ENCODE measurements at regions not wholly inside any gene's neighbourhood (a gene's known extent, or its start where the extent isn't known, plus 50 kb on each side); places are given as distances from the start of the nearest gene placed in this dataset.

GRCh38 chr3:76943671-76944070, 96.2 kb upstream of the ROBO2 start:
- no peaks in the 10 kb centered on the region for H3K27me3 ChIP-seq
- ATAC-seq (ENCODE audit: low FRiP score in 2 of 2) (no peak), DNase-seq (no peak)
- no peaks in the 10 kb centered on the region for H3K36me3 ChIP-seq
- no peak overlapping the region for H3K27ac ChIP-seq
- no peak for TF ChIP-seq POLR2AphosphoS5 (IDR thresholded peaks at IDR 0.05)
- TF ChIP-seq POLR2A (IDR thresholded peaks at IDR 0.05), result no peak
- no peak for TF ChIP-seq EP300 (IDR thresholded peaks at IDR 0.05)
- TF ChIP-seq, protein P1, sequence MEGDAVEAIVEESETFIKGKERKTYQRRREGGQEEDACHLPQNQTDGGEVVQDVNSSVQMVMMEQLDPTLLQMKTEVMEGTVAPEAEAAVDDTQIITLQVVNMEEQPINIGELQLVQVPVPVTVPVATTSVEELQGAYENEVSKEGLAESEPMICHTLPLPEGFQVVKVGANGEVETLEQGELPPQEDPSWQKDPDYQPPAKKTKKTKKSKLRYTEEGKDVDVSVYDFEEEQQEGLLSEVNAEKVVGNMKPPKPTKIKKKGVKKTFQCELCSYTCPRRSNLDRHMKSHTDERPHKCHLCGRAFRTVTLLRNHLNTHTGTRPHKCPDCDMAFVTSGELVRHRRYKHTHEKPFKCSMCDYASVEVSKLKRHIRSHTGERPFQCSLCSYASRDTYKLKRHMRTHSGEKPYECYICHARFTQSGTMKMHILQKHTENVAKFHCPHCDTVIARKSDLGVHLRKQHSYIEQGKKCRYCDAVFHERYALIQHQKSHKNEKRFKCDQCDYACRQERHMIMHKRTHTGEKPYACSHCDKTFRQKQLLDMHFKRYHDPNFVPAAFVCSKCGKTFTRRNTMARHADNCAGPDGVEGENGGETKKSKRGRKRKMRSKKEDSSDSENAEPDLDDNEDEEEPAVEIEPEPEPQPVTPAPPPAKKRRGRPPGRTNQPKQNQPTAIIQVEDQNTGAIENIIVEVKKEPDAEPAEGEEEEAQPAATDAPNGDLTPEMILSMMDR (IDR thresholded peaks at IDR 0.05), result no peak
- WGBS, 2 donors, result 41 to 52% methylated on average over 3 of the region's 3 CpGs
- no peaks in the 10 kb centered on the region for H3K9me3 ChIP-seq
- no peaks in the 10 kb centered on the region for H3K4me1 ChIP-seq
- H3K4me3 ChIP-seq, result no peak overlapping the region

- Histone ChIP-seq H3K36me3 (no peaks in the 10 kb centered on the region), H3K27ac (no peak overlapping the region), H3K4me1 (no peaks in the 10 kb centered on the region), H3K9me3 (no peaks in the 10 kb centered on the region), H3K4me3 (no peak overlapping the region), H3K27me3 (no peaks in the 10 kb centered on the region)
- ATAC-seq (ENCODE audit: low FRiP score in 2 of 2) (no peak), DNase-seq (no peak)
- TF ChIP-seq POLR2A (IDR thresholded peaks at IDR 0.05) (no peak), EP300 (IDR thresholded peaks at IDR 0.05) (no peak), POLR2AphosphoS5 (IDR thresholded peaks at IDR 0.05) (no peak)
- TF ChIP-seq, protein P1 (IDR thresholded peaks at IDR 0.05), result no peak
- WGBS, 2 donors, result 76 to 82% methylated on average over 3 of the region's 3 CpGs
Measured at GRCh38 chr3:76949033-76949432, 90.9 kb upstream of the ROBO2 start.

DNA sequence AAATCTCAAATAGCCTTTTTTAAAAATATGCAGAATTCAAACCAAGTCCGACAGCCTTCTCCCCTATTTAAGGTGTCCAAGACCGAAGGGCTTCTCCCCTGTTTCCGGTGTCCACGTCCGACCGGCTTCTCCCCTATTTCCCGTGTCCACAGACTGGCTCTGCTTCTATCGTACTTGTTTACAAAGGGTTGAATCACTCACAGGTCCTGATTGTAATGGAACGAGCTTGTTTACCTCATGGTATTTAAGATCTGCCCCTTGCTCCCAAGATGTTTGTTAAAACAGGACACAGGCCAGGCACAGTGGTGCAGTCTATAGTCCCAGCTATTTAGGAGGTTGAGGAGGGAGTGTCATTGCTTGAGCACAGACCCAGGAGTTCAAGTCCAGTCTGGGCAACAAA, 90.4 kb upstream of the ROBO2 start:
- WGBS, 2 donors, result 69 to 78% methylated on average over 9 of the region's 9 CpGs
- Histone ChIP-seq H3K36me3 (no peaks in the 10 kb centered on the region), H3K9me3 (no peaks in the 10 kb centered on the region), H3K27ac (no peak overlapping the region), H3K4me1 (no peaks in the 10 kb centered on the region), H3K4me3 (no peak overlapping the region), H3K27me3 (no peaks in the 10 kb centered on the region)
- TF ChIP-seq POLR2AphosphoS5 (IDR thresholded peaks at IDR 0.05) (no peak), EP300 (IDR thresholded peaks at IDR 0.05) (no peak), POLR2A (IDR thresholded peaks at IDR 0.05) (no peak)
- TF ChIP-seq, protein P1 (IDR thresholded peaks at IDR 0.05), result no peak
- ATAC-seq (ENCODE audit: low FRiP score in 2 of 2) (no peak), DNase-seq (no peak)

- Histone ChIP-seq H3K9me3 (no peaks in the 10 kb centered on the region), H3K36me3 (no peaks in the 10 kb centered on the region), H3K4me1 (no peaks in the 10 kb centered on the region), H3K27me3 (no peaks in the 10 kb centered on the region), H3K27ac (no peak overlapping the region), H3K4me3 (no peak overlapping the region)
- no peak for DNase-seq
- no peak for ATAC-seq (ENCODE audit: low FRiP score in 2 of 2)
- TF ChIP-seq POLR2AphosphoS5 (IDR thresholded peaks at IDR 0.05) (no peak), EP300 (IDR thresholded peaks at IDR 0.05) (no peak), POLR2A (IDR thresholded peaks at IDR 0.05) (no peak)
- TF ChIP-seq, protein P1 (IDR thresholded peaks at IDR 0.05), result no peak
- 82 to 92% methylated on average over 3 of the region's 3 CpGs for WGBS, 2 donors
Measured at GRCh38 chr3:76950590-76950989, 89.3 kb upstream of the ROBO2 start.

DNA sequence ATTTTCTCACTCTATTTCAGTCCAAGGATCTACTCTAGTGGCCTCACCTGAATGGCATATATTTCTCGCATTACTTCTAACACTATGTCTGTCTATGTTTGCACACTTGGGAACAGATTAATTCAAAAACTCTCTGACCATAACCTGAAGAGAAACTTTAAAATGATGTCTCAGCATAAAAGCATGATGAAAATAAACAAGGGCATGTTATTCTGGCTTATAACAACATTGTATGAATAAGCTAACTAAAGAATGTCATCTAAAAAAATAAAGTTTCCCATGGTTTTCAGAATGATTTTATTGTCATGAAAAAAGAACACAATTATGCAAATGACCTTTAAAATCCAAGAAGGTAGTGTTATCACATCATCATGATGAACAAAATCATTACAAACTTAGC, 85.5 kb upstream of the ROBO2 start:
- DNase-seq (no peak), ATAC-seq (ENCODE audit: low FRiP score in 2 of 2) (no peak)
- H3K4me1 ChIP-seq, result no peaks in the 10 kb centered on the region
- no peak overlapping the region for H3K27ac ChIP-seq
- no peaks in the 10 kb centered on the region for H3K36me3 ChIP-seq
- no peak for TF ChIP-seq POLR2AphosphoS5 (IDR thresholded peaks at IDR 0.05)
- TF ChIP-seq POLR2A (IDR thresholded peaks at IDR 0.05), result no peak
- TF ChIP-seq, protein P1 (IDR thresholded peaks at IDR 0.05), result no peak
- no peak for TF ChIP-seq EP300 (IDR thresholded peaks at IDR 0.05)
- 75 to 79% methylated on average over 1 of the region's 1 CpG for WGBS, 2 donors
- H3K27me3 ChIP-seq, result no peaks in the 10 kb centered on the region
- H3K9me3 ChIP-seq, result no peaks in the 10 kb centered on the region
- H3K4me3 ChIP-seq, result no peak overlapping the region
